Osteocyte (in vitro differentiated cells): ENCODE measurements at regions not wholly inside any gene's neighbourhood (a gene's known extent, or its start where the extent isn't known, plus 50 kb on each side); places are given as distances from the start of the nearest gene placed in this dataset.

Experiments used
- DNase-seq: peaks from one replicate; pipeline ENCODE4 v3.0.0; 2021; ENCODE audit warnings: mixed read lengths; ENCODE audit not compliant: unreplicated experiment; ENCODE audit errors: extremely low spot score
- H3K27ac Mint-ChIP-seq: one replicate; pipeline ENCODE4 v1.8.0; 2021; ENCODE audit warnings: mild to moderate bottlenecking, mixed read lengths; ENCODE audit not compliant: unreplicated experiment
- H3K27me3 Mint-ChIP-seq: one replicate; pipeline ENCODE4 v1.8.0; 2021; ENCODE audit warnings: mixed read lengths; ENCODE audit not compliant: unreplicated experiment
- H3K36me3 Mint-ChIP-seq: one replicate; pipeline ENCODE4 v1.8.0; 2021; ENCODE audit warnings: mixed read lengths; ENCODE audit not compliant: unreplicated experiment
- H3K4me1 Mint-ChIP-seq: one replicate; pipeline ENCODE4 v1.8.0; 2021; ENCODE audit warnings: mixed read lengths; ENCODE audit not compliant: unreplicated experiment
- H3K4me3 Mint-ChIP-seq: one replicate; pipeline ENCODE4 v1.8.0; 2021; ENCODE audit warnings: mild to moderate bottlenecking, moderate library complexity, mixed read lengths; ENCODE audit not compliant: unreplicated experiment
- H3K9me3 Mint-ChIP-seq: one replicate; pipeline ENCODE4 v1.8.0; 2021; ENCODE audit warnings: mixed read lengths; ENCODE audit not compliant: unreplicated experiment
- TF ChIP-seq, protein P1 (sequence below): fragments of 200-600 bp; sonication (generic); IDR thresholded peaks from 2 replicates; pipeline ENCODE4 v1.5.0; 2021; ENCODE audit warnings: antibody characterized with exemption, mild to moderate bottlenecking, moderate library complexity

DNA sequence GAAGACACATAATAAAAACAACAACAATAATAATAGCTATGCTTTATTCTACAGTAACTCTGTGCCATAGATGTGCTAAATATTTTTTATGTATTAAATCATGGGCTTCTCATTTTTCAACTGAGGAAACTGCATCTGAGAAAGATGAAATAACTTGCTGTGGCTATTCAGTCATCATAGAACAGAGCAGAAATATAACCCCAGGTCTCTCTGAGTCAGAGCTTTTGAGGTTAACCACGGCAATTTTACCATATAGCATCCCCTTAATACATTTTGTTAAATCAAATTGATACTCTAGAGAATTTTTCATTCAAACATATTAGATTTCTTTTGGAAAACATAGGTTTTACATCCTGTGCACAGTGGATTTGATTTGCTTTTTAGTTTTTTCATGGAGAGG, 586.6 kb upstream of the KLHL29 start:
- Mint-ChIP-seq H3K9me3 (peaks cover 13% of the 10 kb centered on the region), H3K27ac (no peak overlapping the region)
- TF ChIP-seq, protein P1, sequence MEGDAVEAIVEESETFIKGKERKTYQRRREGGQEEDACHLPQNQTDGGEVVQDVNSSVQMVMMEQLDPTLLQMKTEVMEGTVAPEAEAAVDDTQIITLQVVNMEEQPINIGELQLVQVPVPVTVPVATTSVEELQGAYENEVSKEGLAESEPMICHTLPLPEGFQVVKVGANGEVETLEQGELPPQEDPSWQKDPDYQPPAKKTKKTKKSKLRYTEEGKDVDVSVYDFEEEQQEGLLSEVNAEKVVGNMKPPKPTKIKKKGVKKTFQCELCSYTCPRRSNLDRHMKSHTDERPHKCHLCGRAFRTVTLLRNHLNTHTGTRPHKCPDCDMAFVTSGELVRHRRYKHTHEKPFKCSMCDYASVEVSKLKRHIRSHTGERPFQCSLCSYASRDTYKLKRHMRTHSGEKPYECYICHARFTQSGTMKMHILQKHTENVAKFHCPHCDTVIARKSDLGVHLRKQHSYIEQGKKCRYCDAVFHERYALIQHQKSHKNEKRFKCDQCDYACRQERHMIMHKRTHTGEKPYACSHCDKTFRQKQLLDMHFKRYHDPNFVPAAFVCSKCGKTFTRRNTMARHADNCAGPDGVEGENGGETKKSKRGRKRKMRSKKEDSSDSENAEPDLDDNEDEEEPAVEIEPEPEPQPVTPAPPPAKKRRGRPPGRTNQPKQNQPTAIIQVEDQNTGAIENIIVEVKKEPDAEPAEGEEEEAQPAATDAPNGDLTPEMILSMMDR, result no peak

DNA sequence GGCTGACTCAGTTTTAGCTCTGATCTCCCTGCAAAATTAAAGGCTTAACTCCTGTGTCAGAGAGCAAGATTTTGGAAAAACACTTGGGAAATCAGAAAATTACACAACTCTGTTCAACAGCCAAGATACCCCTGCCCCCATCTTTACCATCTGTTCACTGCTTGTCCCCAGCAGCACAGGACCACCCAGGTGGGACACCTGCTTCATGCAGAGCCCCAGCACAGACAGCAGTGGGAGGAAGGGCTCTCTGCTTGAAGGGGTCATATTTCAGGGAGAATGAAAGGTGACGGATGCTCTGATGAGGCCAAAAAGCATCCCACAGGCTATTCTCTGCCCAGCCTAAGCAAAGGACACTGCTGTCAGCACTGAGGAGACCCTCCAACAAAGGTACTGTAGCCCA, 584.6 kb upstream of the KLHL29 start:
- Mint-ChIP-seq H3K27me3 (no peaks in the 10 kb centered on the region), H3K36me3 (no peaks in the 10 kb centered on the region), H3K4me3 (no peak overlapping the region), H3K9me3 (peaks cover 24% of the 10 kb centered on the region), H3K4me1 (no peaks in the 10 kb centered on the region), H3K27ac (no peak overlapping the region)
- DNase-seq, result no peak
- TF ChIP-seq, protein P1, result no peak

More for the DNA sequence above, 586.6 kb upstream of the KLHL29 start:
- no peak for DNase-seq
- no peaks in the 10 kb centered on the region for H3K36me3 Mint-ChIP-seq
- no peaks in the 10 kb centered on the region for H3K27me3 Mint-ChIP-seq
- H3K4me1 Mint-ChIP-seq, result no peaks in the 10 kb centered on the region
- H3K4me3 Mint-ChIP-seq, result no peak overlapping the region

DNA sequence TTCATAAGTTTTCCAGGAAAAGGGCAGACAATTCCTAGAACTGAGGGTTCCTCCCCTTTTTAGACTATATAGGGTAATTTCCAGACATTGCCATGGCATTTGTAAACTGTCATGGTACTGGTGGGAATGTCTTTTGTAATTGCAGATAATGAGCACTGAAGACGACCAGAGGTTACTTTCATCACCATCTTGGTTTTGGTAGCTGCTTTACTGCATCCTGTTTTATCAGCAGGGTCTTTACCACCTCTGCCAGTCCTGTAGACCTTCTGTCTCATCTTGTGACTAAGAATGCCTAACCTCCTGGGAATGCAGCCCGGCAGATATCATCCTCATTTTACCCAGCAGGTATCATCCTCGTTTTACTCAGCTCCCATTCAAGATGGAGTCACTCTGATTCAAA, 583.9 kb upstream of the KLHL29 start:
- Mint-ChIP-seq H3K36me3 (no peaks in the 10 kb centered on the region), H3K9me3 (peaks cover 20% of the 10 kb centered on the region), H3K4me3 (no peak overlapping the region), H3K27me3 (no peaks in the 10 kb centered on the region), H3K27ac (no peak overlapping the region), H3K4me1 (no peaks in the 10 kb centered on the region)
- TF ChIP-seq, protein P1, result no peak
- no peak for DNase-seq

DNA sequence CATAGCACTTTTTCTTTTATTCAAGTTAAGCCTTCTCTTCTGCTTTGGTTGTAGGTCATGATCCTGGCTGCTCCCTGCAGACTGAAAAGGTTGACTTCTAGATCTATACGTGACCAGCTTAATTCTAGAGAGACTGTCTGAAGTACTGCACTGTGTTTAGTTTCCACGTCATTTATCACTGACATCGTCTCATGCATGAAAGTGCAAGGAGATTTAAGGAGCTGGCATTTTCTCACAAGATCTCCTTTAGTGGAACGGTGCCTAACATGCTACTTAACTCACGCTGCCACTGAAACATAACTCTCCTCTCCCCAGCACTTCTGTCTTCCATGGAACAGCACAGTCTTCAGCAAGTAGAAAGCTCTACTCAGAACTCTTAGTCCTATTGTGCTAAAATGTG, 583.0 kb upstream of the KLHL29 start:
- H3K4me3 Mint-ChIP-seq, result no peak overlapping the region
- no peak overlapping the region for H3K27ac Mint-ChIP-seq
- DNase-seq, result no peak
- TF ChIP-seq, protein P1, result no peak
- no peaks in the 10 kb centered on the region for H3K36me3 Mint-ChIP-seq
- H3K27me3 Mint-ChIP-seq, result no peaks in the 10 kb centered on the region
- peaks cover 27% of the 10 kb centered on the region for H3K9me3 Mint-ChIP-seq
- no peaks in the 10 kb centered on the region for H3K4me1 Mint-ChIP-seq

DNA sequence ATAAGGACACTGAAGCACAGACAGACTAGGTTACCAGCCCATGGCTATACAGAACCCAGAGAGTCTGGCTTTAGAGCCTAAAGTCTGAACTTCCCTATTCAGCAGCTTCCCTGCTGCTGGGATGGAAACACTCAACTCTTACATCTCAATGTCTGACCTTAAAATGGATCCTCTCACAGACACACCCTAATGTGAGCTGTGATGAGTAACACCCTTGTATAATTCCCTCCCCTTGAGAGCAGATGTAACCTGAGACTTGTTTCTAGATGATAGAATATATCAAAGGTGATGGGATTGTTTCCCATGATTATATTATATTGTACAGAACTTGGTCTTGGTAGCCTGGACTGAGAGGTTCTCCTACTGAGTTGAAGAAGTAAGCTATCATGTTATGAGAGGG, 577.1 kb upstream of the KLHL29 start:
- H3K36me3 Mint-ChIP-seq, result no peaks in the 10 kb centered on the region
- no peak overlapping the region for H3K4me3 Mint-ChIP-seq
- no peaks in the 10 kb centered on the region for H3K27me3 Mint-ChIP-seq
- TF ChIP-seq, protein P1, result no peak
- no peaks in the 10 kb centered on the region for H3K4me1 Mint-ChIP-seq
- peaks cover 34% of the 10 kb centered on the region for H3K9me3 Mint-ChIP-seq
- no peak overlapping the region for H3K27ac Mint-ChIP-seq
- no peak for DNase-seq
